B cell (primary cell): ENCODE measurements at regions not wholly inside any gene's neighbourhood (a gene's known extent, or its start where the extent isn't known, plus 50 kb on each side); places are given as distances from the start of the nearest gene placed in this dataset.

Experiments
- ATAC-seq: fragments of 200-7000 bp; cut with Tn5 transposase; one replicate; pipeline ENCODE4 v1.10.0; 2021; ENCODE audit warnings: low read depth, mild to moderate bottlenecking, moderate number of reproducible peaks, moderate library complexity
- CTCF ChIA-PET: fragments of 350-600 bp; sonication (Branson Sonifier 250); formaldehyde crosslinking; loops from one replicate; lab custom pipeline; 2021; ENCODE audit warnings: antibody characterized with exemption, inconsistent platforms; lab: Charles Lee
- POLR2A ChIA-PET: fragments of 350-600 bp; sonication (Branson Sonifier 250); formaldehyde crosslinking; loops from one replicate; lab custom pipeline; 2021; ENCODE audit warnings: antibody characterized with exemption; lab: Charles Lee
- DNase-seq: peaks from one replicate; pipeline ENCODE4 v3.0.0; 2013
- H2AFZ ChIP-seq: 2 replicates; pipeline ENCODE4 v1.6.1; 2012; ENCODE audit warnings: mild to moderate bottlenecking, low read depth, low read length; ENCODE audit not compliant: insufficient read depth, poor library complexity, severe bottlenecking
- H3K27ac ChIP-seq, 2 donors: 1 replicate in 1 of 2; 2 replicates in 1 of 2; pipeline ENCODE4 v1.5.1; 2012 to 2013; ENCODE audit warnings: low read length in 2 of 2, mild to moderate bottlenecking in 2 of 2, moderate library complexity in 1 of 2
- H3K27me3 ChIP-seq, 4 experiments: fragments of 200-600 bp in 1 of 4; sonication (generic) in 1 of 4; replicated peaks in 1 of 4; 1 replicate in 2 of 4; 2 replicates in 2 of 4; pipeline versions ENCODE4 v1.6.1 to v1.7.0; 2013 to 2016; ENCODE audit warnings: low read length in 3 of 4, mild to moderate bottlenecking in 2 of 4, mixed read lengths in 1 of 4, moderate library complexity in 1 of 4; ENCODE audit not compliant: insufficient read depth in 4 of 4, control insufficient read depth in 3 of 4; ENCODE audit errors: control extremely low read depth in 1 of 4
- H3K36me3 ChIP-seq, 2 experiments: replicated peaks in 1 of 2; 1 replicate in 1 of 2; 2 replicates in 1 of 2; pipeline versions ENCODE4 v1.6.1 to v1.7.1; 2013; ENCODE audit warnings: low read length in 1 of 2; ENCODE audit not compliant: insufficient read depth in 2 of 2, control insufficient read depth in 1 of 2; ENCODE audit errors: control extremely low read depth in 1 of 2, extremely low read depth in 1 of 2
- H3K4me1 ChIP-seq, 2 donors: fragments of 200-600 bp in 1 of 2; sonication (generic) in 1 of 2; 1 replicate in 1 of 2; 2 replicates in 1 of 2; pipeline versions ENCODE4 v1.5.1 to v1.6.1; 2013 to 2017; ENCODE audit warnings: low read length in 2 of 2; ENCODE audit not compliant: control insufficient read depth in 2 of 2, insufficient read depth in 2 of 2
- H3K4me2 ChIP-seq: replicated peaks from 2 replicates; pipeline ENCODE3; 2012; ENCODE audit warnings: mild to moderate bottlenecking, low read depth, low read length; ENCODE audit not compliant: poor library complexity, severe bottlenecking
- H3K4me3 ChIP-seq, 5 experiments: fragments of 200-600 bp in 1 of 5; sonication (generic) in 1 of 5; 1 replicate in 3 of 5; 2 replicates in 2 of 5; pipeline versions ENCODE4 v1.5.1 to v1.7.0; 2011 to 2016; ENCODE audit warnings: low read length in 4 of 5, mild to moderate bottlenecking in 4 of 5, low read depth in 2 of 5, control low read depth in 1 of 5, moderate library complexity in 1 of 5; ENCODE audit not compliant: insufficient read depth in 1 of 5; ENCODE audit errors: control extremely low read depth in 1 of 5, extremely low read depth in 1 of 5
- H3K79me2 ChIP-seq: fragments of 200-600 bp; sonication (generic); one replicate; pipeline ENCODE4 v1.6.0; 2016; ENCODE audit warnings: low read length; ENCODE audit not compliant: control insufficient read depth, insufficient read depth
- H3K9ac ChIP-seq: fragments of 200-600 bp; sonication (generic); 2 replicates; pipeline ENCODE4 v1.6.1; 2017; ENCODE audit warnings: mild to moderate bottlenecking, low read length, moderate library complexity
- H3K9me3 ChIP-seq, 3 donors: one replicate each; pipeline versions ENCODE4 v1.6.1 to v1.7.1; 2013; ENCODE audit warnings: low read length in 2 of 3; ENCODE audit not compliant: control insufficient read depth in 2 of 3, insufficient read depth in 1 of 3; ENCODE audit errors: control extremely low read depth in 1 of 3
- H4K20me1 ChIP-seq: 2 replicates; pipeline ENCODE4 v1.6.0; 2012; ENCODE audit warnings: mild to moderate bottlenecking, low read length; ENCODE audit not compliant: insufficient read depth, control insufficient read depth, poor library complexity, severe bottlenecking
- H3K27ac Mint-ChIP-seq: one replicate; pipeline ENCODE4 v1.8.0; 2021; ENCODE audit warnings: mixed read lengths
- H3K27me3 Mint-ChIP-seq: one replicate; pipeline ENCODE4 v1.8.0; 2021; ENCODE audit warnings: mixed read lengths
- H3K4me1 Mint-ChIP-seq: one replicate; pipeline ENCODE4 v1.8.0; 2021; ENCODE audit warnings: mixed read lengths
- H3K4me3 Mint-ChIP-seq: one replicate; pipeline ENCODE4 v1.8.0; 2021; ENCODE audit warnings: mixed read lengths
- H3K9me3 Mint-ChIP-seq: one replicate; pipeline ENCODE4 v1.8.0; 2022; ENCODE audit warnings: mixed read lengths; ENCODE audit not compliant: insufficient read depth
- CTCF ChIP-seq: fragments of 200-600 bp; IDR thresholded peaks from one replicate; pipeline ENCODE4 v1.8.0; 2022; ENCODE audit warnings: antibody characterized with exemption, mild to moderate bottlenecking
- EZH2 ChIP-seq: IDR thresholded peaks from 2 replicates; pipeline ENCODE4 v1.6.1; 2012; ENCODE audit warnings: borderline replicate concordance, low read depth, mild to moderate bottlenecking, moderate library complexity, low read length; ENCODE audit not compliant: insufficient read depth, poor library complexity, severe bottlenecking
- whole genome bisulfite sequencing: methylation state at CpG from one replicate; pipeline ENCODE4 v1.1.5; 2013; ENCODE audit warnings: missing lambda C conversion rate; ENCODE audit not compliant: insufficient coverage; 5-methylcytosine and 5-hydroxymethylcytosine counted together
- intact Hi-C: fragments of 100-400 bp; cut with micrococcal nuclease; formaldehyde crosslinking; loops from one replicate; pipeline ENCODE4 v1.10.0; 2022

- intact Hi-C loops: no loop called here
- Mint-ChIP-seq H3K9me3 (no peaks in the 10 kb centered on the region), H3K27ac (no peak overlapping the region), H3K4me3 (no peak overlapping the region), H3K27me3 (peaks cover 9% of the 10 kb centered on the region), H3K4me1 (no peaks in the 10 kb centered on the region)
- POLR2A ChIA-PET: no interaction called here
- Histone ChIP-seq H3K4me1 (no peaks in the 10 kb centered on the region), H3K27me3 (no peaks in the 10 kb centered on the region), H2AFZ (no peak overlapping the region), H3K9ac (no peak overlapping the region), H3K79me2 (no peaks in the 10 kb centered on the region), H3K4me3 (no peak overlapping the region), H3K36me3 (no peaks in the 10 kb centered on the region), H3K27ac (no peak overlapping the region), H3K9me3 (no peaks in the 10 kb centered on the region), H3K4me2 (no peak overlapping the region), H4K20me1 (no peaks in the 10 kb centered on the region)
- DNase-seq: no peak
- no peak for TF ChIP-seq EZH2
- TF ChIP-seq CTCF: no peak
- CTCF ChIA-PET: no interaction called here
- ATAC-seq: no peak
- WGBS: 100% methylated on average over 3 of the region's 6 CpGs
Measured at GRCh38 chr9:115439641-115440040, 321.7 kb upstream of the TNC start.

GRCh38 chr9:115442054-115442453 lies 324.1 kb upstream of the TNC start:
- Mint-ChIP-seq H3K9me3 (no peaks in the 10 kb centered on the region), H3K4me1 (no peaks in the 10 kb centered on the region), H3K27ac (no peak overlapping the region), H3K27me3 (peaks cover 9% of the 10 kb centered on the region), H3K4me3 (no peak overlapping the region)
- no peaks in the 10 kb centered on the region for H4K20me1 ChIP-seq
- H3K79me2 ChIP-seq: no peaks in the 10 kb centered on the region
- TF ChIP-seq CTCF: no peak
- TF ChIP-seq EZH2: no peak
- no peak overlapping the region for H2AFZ ChIP-seq
- no peak for DNase-seq
- no peaks in the 10 kb centered on the region for H3K36me3 ChIP-seq
- no peaks in the 10 kb centered on the region for H3K4me1 ChIP-seq
- ChIA-PET CTCF (no interaction called here), POLR2A (no interaction called here)
- no peaks in the 10 kb centered on the region for H3K9me3 ChIP-seq
- no peak for ATAC-seq
- H3K4me3 ChIP-seq: no peak overlapping the region
- H3K9ac ChIP-seq: no peak overlapping the region
- intact Hi-C loops: no loop called here
- no peaks in the 10 kb centered on the region for H3K27me3 ChIP-seq
- WGBS: no CpG with 5 or more reads among the region's 4 CpGs
- no peak overlapping the region for H3K27ac ChIP-seq
- no peak overlapping the region for H3K4me2 ChIP-seq
